ENCODE measurements at regions not wholly inside any gene's neighbourhood (a gene's known extent, or its start where the extent isn't known, plus 50 kb on each side); places are given as distances from the start of the nearest gene placed in this dataset.

DNA sequence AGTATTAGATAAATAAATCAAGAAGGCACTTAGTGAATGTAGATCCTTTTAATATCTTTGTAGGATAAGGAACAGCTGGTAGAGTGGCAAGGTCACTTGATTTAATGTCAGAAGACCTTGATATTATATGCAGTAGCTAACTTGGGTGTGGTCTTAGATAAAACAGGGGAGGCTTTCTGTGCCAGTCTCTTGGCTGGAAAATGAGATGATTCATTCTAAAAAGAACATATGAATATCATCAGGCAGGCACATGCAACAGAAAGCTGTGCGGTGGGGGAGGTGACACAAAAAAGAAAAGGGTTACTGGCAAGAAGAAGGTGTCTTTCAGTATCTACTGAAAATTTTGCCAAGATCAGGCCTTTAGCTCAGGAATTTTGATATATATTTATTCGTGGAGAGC, 931.7 kb upstream of the CELF4 start (continued):
- TF ChIP-seq SMARCA5 (IDR thresholded peaks at IDR 0.05) (no peak), EZH2 (IDR thresholded peaks at IDR 0.05; ENCODE audit: borderline replicate concordance, control insufficient read depth, low read depth, low read length) (no peak), SREBF1 (IDR thresholded peaks at IDR 0.05; ENCODE audit: low read length) (no peak)
- TF ChIP-seq, protein P1, sequence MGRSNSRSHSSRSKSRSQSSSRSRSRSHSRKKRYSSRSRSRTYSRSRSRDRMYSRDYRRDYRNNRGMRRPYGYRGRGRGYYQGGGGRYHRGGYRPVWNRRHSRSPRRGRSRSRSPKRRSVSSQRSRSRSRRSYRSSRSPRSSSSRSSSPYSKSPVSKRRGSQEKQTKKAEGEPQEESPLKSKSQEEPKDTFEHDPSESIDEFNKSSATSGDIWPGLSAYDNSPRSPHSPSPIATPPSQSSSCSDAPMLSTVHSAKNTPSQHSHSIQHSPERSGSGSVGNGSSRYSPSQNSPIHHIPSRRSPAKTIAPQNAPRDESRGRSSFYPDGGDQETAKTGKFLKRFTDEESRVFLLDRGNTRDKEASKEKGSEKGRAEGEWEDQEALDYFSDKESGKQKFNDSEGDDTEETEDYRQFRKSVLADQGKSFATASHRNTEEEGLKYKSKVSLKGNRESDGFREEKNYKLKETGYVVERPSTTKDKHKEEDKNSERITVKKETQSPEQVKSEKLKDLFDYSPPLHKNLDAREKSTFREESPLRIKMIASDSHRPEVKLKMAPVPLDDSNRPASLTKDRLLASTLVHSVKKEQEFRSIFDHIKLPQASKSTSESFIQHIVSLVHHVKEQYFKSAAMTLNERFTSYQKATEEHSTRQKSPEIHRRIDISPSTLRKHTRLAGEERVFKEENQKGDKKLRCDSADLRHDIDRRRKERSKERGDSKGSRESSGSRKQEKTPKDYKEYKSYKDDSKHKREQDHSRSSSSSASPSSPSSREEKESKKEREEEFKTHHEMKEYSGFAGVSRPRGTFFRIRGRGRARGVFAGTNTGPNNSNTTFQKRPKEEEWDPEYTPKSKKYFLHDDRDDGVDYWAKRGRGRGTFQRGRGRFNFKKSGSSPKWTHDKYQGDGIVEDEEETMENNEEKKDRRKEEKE (IDR thresholded peaks at IDR 0.05) = no peak
- TF ChIP-seq, protein P2, sequence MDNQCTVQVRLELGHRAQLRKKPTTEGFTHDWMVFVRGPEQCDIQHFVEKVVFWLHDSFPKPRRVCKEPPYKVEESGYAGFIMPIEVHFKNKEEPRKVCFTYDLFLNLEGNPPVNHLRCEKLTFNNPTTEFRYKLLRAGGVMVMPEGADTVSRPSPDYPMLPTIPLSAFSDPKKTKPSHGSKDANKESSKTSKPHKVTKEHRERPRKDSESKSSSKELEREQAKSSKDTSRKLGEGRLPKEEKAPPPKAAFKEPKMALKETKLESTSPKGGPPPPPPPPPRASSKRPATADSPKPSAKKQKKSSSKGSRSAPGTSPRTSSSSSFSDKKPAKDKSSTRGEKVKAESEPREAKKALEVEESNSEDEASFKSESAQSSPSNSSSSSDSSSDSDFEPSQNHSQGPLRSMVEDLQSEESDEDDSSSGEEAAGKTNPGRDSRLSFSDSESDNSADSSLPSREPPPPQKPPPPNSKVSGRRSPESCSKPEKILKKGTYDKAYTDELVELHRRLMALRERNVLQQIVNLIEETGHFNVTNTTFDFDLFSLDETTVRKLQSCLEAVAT (IDR thresholded peaks at IDR 0.05) = no peak

DNA sequence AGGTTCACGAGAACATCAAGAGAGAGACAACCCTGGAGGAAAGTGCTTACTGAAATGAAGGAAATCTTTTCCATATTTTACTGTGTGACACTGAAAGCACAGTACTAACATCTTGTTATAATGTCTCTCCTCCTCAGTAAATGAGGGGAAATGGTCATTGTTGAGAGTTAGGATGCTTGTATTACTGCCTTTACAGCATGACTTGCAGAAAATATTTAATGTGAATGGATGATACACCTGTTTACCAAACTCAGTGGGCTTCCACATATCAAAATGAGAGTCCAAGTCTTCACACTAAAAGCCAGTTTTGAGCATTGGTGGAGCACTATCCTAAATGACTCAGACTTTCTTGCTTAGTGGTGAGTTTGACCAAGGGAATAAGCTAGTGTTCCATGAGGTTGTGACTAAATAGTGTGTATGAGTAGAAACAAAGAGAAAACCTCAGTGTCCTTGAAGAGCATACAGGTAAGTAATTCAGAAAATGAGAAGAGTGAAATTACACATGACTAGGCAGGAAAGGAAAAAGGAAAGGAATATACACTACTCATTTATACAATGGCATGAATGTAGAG, 930.7 kb upstream of the CELF4 start:
- Histone ChIP-seq H3K79me2 (ENCODE audit: control insufficient read depth, insufficient read depth, low read length) (no peaks in the 10 kb centered on the region), H3K9ac (ENCODE audit: control insufficient read depth, insufficient read depth, low read length) (no peak overlapping the region), H3K4me1 (ENCODE audit: control insufficient read depth, insufficient read depth, low read length) (no peaks in the 10 kb centered on the region), H3K27me3 (replicated peaks in 1 of 2; ENCODE audit: control insufficient read depth in 2 of 2, insufficient read depth in 2 of 2, low read length in 1 of 2) (no peaks in the 10 kb centered on the region), H4K20me1 (ENCODE audit: control insufficient read depth, insufficient read depth) (no peaks in the 10 kb centered on the region), H3K4me3 (no peak overlapping the region), H3K36me3 (ENCODE audit: control insufficient read depth in 2 of 2, insufficient read depth in 2 of 2, low read length in 1 of 2) (no peaks in the 10 kb centered on the region), H2AFZ (ENCODE audit: control insufficient read depth, low read depth, low read length) (no peak overlapping the region), H3K27ac (ENCODE audit: control insufficient read depth, insufficient read depth) (no peak overlapping the region), H3K4me2 (ENCODE audit: control insufficient read depth, insufficient read depth) (no peak overlapping the region), H3K9me3 (replicated peaks; ENCODE audit: control insufficient read depth, insufficient read depth, low read length) (no peaks in the 10 kb centered on the region)
- CTCF ChIA-PET = no interaction called here
- in situ Hi-C loops (cut with MboI) = no loop called here
- RAD21 ChIA-PET (ENCODE audit: unreplicated experiment) = no interaction called here
- POLR2A ChIA-PET = no interaction called here
- no peak for DNase-seq (ENCODE audit: low read depth, low spot score)
- FAIRE-seq = no peak
- 0% methylated on average over 1 of the region's 1 CpG for WGBS (ENCODE audit: insufficient coverage, insufficient replicate concordance, low lambda C conversion rate, missing lambda C conversion rate)
- intact Hi-C loops (cut with micrococcal nuclease; ENCODE audit: unreplicated experiment) = no loop called here
- BruUV-seq (replicated peaks) = no TSS peak
- SMC1A ChIA-PET (ENCODE audit: uncharacterized antibody, unreplicated experiment) = no interaction called here
- ATAC-seq = no peak
- TF ChIP-seq CHD4 (IDR thresholded peaks at IDR 0.05) (no peak), TAF1 (IDR thresholded peaks at IDR 0.05; ENCODE audit: borderline replicate concordance, low read depth, low read length) (no peak), FOS (IDR thresholded peaks at IDR 0.05; ENCODE audit: borderline replicate concordance, extremely low read depth, insufficient read length) (no peak), ESRRA (IDR thresholded peaks at IDR 0.05; ENCODE audit: low read length) (no peak)
- TF ChIP-seq, protein P3, sequence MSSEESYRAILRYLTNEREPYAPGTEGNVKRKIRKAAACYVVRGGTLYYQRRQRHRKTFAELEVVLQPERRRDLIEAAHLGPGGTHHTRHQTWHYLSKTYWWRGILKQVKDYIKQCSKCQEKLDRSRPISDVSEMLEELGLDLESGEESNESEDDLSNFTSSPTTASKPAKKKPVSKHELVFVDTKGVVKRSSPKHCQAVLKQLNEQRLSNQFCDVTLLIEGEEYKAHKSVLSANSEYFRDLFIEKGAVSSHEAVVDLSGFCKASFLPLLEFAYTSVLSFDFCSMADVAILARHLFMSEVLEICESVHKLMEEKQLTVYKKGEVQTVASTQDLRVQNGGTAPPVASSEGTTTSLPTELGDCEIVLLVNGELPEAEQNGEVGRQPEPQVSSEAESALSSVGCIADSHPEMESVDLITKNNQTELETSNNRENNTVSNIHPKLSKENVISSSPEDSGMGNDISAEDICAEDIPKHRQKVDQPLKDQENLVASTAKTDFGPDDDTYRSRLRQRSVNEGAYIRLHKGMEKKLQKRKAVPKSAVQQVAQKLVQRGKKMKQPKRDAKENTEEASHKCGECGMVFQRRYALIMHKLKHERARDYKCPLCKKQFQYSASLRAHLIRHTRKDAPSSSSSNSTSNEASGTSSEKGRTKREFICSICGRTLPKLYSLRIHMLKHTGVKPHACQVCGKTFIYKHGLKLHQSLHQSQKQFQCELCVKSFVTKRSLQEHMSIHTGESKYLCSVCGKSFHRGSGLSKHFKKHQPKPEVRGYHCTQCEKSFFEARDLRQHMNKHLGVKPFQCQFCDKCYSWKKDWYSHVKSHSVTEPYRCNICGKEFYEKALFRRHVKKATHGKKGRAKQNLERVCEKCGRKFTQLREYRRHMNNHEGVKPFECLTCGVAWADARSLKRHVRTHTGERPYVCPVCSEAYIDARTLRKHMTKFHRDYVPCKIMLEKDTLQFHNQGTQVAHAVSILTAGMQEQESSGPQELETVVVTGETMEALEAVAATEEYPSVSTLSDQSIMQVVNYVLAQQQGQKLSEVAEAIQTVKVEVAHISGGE (CRISPR knock-in tag; IDR thresholded peaks at IDR 0.05) = no peak
- TF ChIP-seq, protein P4, sequence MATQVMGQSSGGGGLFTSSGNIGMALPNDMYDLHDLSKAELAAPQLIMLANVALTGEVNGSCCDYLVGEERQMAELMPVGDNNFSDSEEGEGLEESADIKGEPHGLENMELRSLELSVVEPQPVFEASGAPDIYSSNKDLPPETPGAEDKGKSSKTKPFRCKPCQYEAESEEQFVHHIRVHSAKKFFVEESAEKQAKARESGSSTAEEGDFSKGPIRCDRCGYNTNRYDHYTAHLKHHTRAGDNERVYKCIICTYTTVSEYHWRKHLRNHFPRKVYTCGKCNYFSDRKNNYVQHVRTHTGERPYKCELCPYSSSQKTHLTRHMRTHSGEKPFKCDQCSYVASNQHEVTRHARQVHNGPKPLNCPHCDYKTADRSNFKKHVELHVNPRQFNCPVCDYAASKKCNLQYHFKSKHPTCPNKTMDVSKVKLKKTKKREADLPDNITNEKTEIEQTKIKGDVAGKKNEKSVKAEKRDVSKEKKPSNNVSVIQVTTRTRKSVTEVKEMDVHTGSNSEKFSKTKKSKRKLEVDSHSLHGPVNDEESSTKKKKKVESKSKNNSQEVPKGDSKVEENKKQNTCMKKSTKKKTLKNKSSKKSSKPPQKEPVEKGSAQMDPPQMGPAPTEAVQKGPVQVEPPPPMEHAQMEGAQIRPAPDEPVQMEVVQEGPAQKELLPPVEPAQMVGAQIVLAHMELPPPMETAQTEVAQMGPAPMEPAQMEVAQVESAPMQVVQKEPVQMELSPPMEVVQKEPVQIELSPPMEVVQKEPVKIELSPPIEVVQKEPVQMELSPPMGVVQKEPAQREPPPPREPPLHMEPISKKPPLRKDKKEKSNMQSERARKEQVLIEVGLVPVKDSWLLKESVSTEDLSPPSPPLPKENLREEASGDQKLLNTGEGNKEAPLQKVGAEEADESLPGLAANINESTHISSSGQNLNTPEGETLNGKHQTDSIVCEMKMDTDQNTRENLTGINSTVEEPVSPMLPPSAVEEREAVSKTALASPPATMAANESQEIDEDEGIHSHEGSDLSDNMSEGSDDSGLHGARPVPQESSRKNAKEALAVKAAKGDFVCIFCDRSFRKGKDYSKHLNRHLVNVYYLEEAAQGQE (IDR thresholded peaks at IDR 0.05; ENCODE audit: low read depth, low read length) = no peak

Data from GM12878 (cell line).